ENCODE measurements at regions not wholly inside any gene's neighbourhood (a gene's known extent, or its start where the extent isn't known, plus 50 kb on each side); places are given as distances from the start of the nearest gene placed in this dataset.

- DNase-seq: no peak
- Histone ChIP-seq H3K27me3 (no peaks in the 10 kb centered on the region), H3K4me1 (no peaks in the 10 kb centered on the region), H3K36me3 (no peaks in the 10 kb centered on the region), H3K4me3 (no peak overlapping the region), H3K27ac (no peak overlapping the region), H3K9ac (ENCODE audit: low read depth in 2 of 2, low read length in 2 of 2) (no peak overlapping the region), H3K9me3 (no peaks in the 10 kb centered on the region)
- no peak for TF ChIP-seq CTCF (IDR thresholded peaks at IDR 0.05)
- intact Hi-C loops (cut with DNase I): no loop called here
Measured at GRCh38 chr4:26183017-26183416, 137.8 kb upstream of the RBPJ start.

GRCh38 chr4:26185436-26185835, 135.4 kb upstream of the RBPJ start:
- intact Hi-C loops (cut with DNase I): no loop called here
- no peak for DNase-seq

GRCh38 chr4:26191353-26191752, 129.5 kb upstream of the RBPJ start:
- Histone ChIP-seq H3K4me1 (no peaks in the 10 kb centered on the region), H3K27ac (no peak overlapping the region), H3K9me3 (no peaks in the 10 kb centered on the region), H3K36me3 (no peaks in the 10 kb centered on the region), H3K4me3 (no peak overlapping the region), H3K27me3 (no peaks in the 10 kb centered on the region), H3K9ac (ENCODE audit: low read depth in 2 of 2, low read length in 2 of 2) (no peak overlapping the region)
- no peak for TF ChIP-seq CTCF (IDR thresholded peaks at IDR 0.05)
- no peak for DNase-seq
- intact Hi-C loops (cut with DNase I): no loop called here

More at GRCh38 chr4:26185436-26185835, 135.4 kb upstream of the RBPJ start:
- Histone ChIP-seq H3K27ac (no peak overlapping the region), H3K36me3 (no peaks in the 10 kb centered on the region), H3K9me3 (no peaks in the 10 kb centered on the region), H3K9ac (ENCODE audit: low read depth in 2 of 2, low read length in 2 of 2) (no peak overlapping the region), H3K27me3 (no peaks in the 10 kb centered on the region), H3K4me1 (no peaks in the 10 kb centered on the region), H3K4me3 (no peak overlapping the region)
- TF ChIP-seq CTCF (IDR thresholded peaks at IDR 0.05): no peak

- Histone ChIP-seq H3K4me1 (no peaks in the 10 kb centered on the region), H3K4me3 (no peak overlapping the region), H3K36me3 (no peaks in the 10 kb centered on the region), H3K9ac (ENCODE audit: low read depth in 2 of 2, low read length in 2 of 2) (no peak overlapping the region), H3K27me3 (no peaks in the 10 kb centered on the region), H3K27ac (no peak overlapping the region), H3K9me3 (no peaks in the 10 kb centered on the region)
- no peak for DNase-seq
- intact Hi-C loops (cut with DNase I): no loop called here
- TF ChIP-seq CTCF (IDR thresholded peaks at IDR 0.05): no peak
Measured at GRCh38 chr4:26192899-26193869, 127.6 kb upstream of the RBPJ start.

GRCh38 chr4:26194764-26195163, 126.0 kb upstream of the RBPJ start:
- Histone ChIP-seq H3K27me3 (no peaks in the 10 kb centered on the region), H3K4me3 (no peak overlapping the region), H3K9me3 (no peaks in the 10 kb centered on the region), H3K27ac (no peak overlapping the region), H3K36me3 (no peaks in the 10 kb centered on the region), H3K9ac (ENCODE audit: low read depth in 2 of 2, low read length in 2 of 2) (no peak overlapping the region), H3K4me1 (no peaks in the 10 kb centered on the region)
- DNase-seq: no peak
- intact Hi-C loops (cut with DNase I): no loop called here
- TF ChIP-seq CTCF (IDR thresholded peaks at IDR 0.05): no peak

Measured in colonic mucosa (tissue), 4 donors.